ENCODE measurements at regions not wholly inside any gene's neighbourhood (a gene's known extent, or its start where the extent isn't known, plus 50 kb on each side); places are given as distances from the start of the nearest gene placed in this dataset.

DNA sequence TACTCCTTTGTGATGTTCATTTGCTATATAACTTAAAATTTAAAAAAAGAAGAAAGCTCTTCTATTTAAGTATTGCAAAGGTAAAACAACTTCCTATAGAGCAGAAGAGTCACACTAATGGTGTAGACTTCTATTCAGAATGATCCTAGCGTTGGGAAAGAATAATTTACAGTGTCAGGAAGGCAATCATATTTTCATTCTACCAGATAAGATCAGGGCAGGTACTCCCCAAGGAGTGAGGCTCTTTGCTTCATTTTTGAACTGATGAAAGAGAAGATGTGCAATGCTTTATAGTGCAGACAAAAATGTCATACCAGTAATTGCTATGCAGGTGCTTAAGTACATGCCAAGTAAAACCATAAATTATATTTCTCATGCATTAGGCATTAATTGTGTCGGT is 1193.0 kb downstream of the PCDH9 start:
- TF ChIP-seq, protein P1, sequence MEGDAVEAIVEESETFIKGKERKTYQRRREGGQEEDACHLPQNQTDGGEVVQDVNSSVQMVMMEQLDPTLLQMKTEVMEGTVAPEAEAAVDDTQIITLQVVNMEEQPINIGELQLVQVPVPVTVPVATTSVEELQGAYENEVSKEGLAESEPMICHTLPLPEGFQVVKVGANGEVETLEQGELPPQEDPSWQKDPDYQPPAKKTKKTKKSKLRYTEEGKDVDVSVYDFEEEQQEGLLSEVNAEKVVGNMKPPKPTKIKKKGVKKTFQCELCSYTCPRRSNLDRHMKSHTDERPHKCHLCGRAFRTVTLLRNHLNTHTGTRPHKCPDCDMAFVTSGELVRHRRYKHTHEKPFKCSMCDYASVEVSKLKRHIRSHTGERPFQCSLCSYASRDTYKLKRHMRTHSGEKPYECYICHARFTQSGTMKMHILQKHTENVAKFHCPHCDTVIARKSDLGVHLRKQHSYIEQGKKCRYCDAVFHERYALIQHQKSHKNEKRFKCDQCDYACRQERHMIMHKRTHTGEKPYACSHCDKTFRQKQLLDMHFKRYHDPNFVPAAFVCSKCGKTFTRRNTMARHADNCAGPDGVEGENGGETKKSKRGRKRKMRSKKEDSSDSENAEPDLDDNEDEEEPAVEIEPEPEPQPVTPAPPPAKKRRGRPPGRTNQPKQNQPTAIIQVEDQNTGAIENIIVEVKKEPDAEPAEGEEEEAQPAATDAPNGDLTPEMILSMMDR (IDR thresholded peaks at IDR 0.05; ENCODE audit: insufficient read depth, missing control alignments) = no peak
- FAIRE-seq (no peak), DNase-seq (ENCODE audit: insufficient read length, low spot score) (no peak)

DNA sequence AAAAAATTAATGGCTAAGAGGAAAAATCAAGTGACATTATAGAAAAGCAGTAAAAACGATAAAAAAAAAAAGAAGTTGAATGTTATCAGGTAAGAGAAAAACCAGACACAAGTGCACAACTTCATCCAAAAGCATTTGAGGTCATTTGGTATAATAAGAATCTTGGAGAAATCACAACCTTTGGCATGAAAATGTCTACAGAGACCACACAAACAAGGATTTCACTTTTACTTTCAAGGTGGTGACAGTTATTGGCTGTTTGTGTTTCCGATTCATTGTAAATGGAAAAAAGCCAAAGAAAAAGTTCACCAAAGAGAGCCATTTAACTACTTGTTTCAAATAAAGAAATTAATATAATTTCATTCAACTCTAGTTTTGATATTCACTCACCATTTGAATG is 1193.5 kb downstream of the PCDH9 start:
- TF ChIP-seq, protein P1 (IDR thresholded peaks at IDR 0.05; ENCODE audit: insufficient read depth, missing control alignments) = no peak
- FAIRE-seq = no peak

DNA sequence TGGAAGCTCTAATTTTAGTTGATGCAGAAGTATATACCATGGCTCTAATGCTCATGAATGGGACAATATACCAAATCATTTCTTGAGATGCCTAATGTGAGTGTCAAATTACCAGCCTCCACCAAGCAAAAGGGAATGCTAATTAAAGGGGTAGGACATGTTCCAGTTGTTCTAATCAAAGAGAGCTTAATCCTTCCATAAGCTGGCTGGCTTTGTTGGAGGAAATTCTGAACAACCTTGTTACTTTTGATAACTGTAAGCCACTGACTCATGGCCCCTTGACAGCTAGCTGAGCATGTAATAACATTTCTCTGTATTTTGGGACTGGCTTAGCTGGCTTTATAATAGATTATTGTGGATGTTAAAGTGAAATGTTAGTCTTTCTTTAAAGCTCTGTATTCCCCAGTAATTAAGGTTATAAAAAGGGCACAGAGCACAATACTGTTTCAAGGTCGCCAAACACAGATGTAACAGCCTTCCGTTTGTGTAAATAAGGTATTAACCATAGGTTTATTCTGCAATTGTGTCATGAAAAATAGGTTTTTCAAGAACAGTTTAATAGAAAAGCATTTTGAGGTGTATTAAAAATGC is 1194.0 kb downstream of the PCDH9 start:
- DNase-seq (ENCODE audit: insufficient read length, low spot score) = no peak
- peak; percentile 44 for FAIRE-seq
- TF ChIP-seq, protein P1 (IDR thresholded peaks at IDR 0.05; ENCODE audit: insufficient read depth, missing control alignments) = no peak

More for the DNA sequence above, 1193.5 kb downstream of the PCDH9 start:
- no peak for DNase-seq (ENCODE audit: insufficient read length, low spot score)

DNA sequence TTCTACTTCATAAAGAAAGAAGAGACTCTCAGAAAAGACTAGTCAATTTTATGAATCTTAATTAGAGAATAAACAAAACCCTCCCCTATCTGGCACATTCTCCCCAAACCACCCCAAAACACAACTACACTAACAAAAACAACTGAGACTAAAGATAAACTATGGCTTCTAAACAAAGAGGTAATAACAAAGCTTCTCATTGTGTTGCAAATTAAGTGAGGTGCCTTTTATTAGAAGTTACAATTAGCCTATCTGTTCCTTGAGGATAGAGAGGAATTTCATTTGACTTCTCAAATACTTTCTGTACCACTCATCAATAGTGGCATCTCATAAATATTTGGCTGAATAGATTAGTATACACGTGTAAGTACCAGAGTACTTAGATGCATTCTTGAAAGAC is 1196.2 kb downstream of the PCDH9 start:
- TF ChIP-seq, protein P1 (IDR thresholded peaks at IDR 0.05; ENCODE audit: insufficient read depth, missing control alignments) = no peak
- DNase-seq (ENCODE audit: insufficient read length, low spot score) = no peak

DNA sequence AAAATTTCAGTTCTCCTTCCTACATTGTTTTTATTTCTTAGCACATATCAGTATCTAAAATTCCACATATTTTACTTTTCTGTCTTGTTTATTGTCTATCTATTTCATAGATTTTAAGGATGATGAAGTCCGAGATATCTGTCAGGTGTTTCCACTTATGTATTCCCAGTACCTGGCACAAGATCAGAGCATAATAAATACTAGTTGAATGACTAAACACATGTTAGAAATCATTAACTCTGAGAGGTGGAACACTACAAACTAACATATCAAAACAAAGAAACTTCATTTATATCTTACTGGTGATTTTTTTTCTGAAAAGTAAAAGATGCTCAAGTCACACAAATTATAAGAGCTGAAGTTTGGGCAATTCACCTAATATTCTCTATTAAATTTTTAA is 1208.3 kb downstream of the PCDH9 start:
- TF ChIP-seq, protein P1 (IDR thresholded peaks at IDR 0.05; ENCODE audit: insufficient read depth, missing control alignments) = no peak
- FAIRE-seq (no peak), DNase-seq (ENCODE audit: insufficient read length, low spot score) (no peak)

More for the DNA sequence above, 1196.2 kb downstream of the PCDH9 start:
- no peak for FAIRE-seq

DNA sequence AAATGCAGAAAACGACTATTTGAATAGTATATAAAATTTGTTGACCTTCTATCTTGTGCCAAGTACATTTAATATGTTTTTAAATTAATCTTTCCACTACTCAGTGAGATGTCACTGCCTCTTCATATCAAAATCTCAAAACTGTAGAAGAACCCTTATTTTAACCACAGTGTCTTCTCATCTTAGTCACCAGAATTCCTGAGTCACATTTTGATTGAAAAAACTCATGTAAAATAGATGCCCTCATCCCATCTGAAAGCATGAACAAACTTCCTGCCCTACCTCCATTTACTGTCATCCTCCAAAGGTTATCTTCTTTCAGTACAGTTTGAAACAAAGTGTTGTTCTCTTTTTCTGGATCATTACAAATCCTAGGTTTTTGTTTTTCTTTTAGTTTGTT is 1215.4 kb downstream of the PCDH9 start:
- TF ChIP-seq, protein P1 (IDR thresholded peaks at IDR 0.05; ENCODE audit: insufficient read depth, missing control alignments) = no peak
- no peak for DNase-seq (ENCODE audit: insufficient read length, low spot score)
- FAIRE-seq = no peak

DNA sequence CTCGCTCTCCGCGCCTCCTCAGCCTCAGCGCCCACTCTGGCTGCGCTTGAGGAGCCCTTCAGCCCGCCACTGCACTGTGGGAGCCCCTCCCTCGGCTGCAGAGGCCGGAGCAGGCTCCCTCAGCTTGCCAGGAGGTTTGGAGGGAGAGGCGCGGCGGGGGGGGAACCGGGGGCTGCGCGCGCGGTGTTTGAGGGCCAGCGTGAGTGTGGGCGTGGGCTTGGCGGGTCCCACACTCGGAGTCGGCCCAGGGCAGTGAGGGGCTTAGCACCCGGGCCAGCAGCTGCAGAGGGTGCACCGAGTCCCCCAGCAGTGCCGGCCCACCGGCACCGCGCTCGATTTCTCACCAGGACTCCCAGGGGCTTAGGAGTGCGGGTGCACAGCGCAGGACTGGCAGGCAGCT is 1220.9 kb downstream of the PCDH9 start:
- TF ChIP-seq, protein P1 (IDR thresholded peaks at IDR 0.05; ENCODE audit: insufficient read depth, missing control alignments) = no peak
- FAIRE-seq = no peak
- DNase-seq (ENCODE audit: insufficient read length, low spot score) = no peak
